GM19238 (cell line): ENCODE measurements at regions not wholly inside any gene's neighbourhood (a gene's known extent, or its start where the extent isn't known, plus 50 kb on each side); places are given as distances from the start of the nearest gene placed in this dataset.

ENCODE experiments used
- DNase-seq: peaks from one replicate; pipeline ENCODE4 v3.0.0; 2011; ENCODE audit warnings: low spot score; ENCODE audit not compliant: insufficient read length

- DNase-seq = no peak
Observed at GRCh38 chr1:65670518-65670917, 122.2 kb upstream of the PDE4B start.

DNA sequence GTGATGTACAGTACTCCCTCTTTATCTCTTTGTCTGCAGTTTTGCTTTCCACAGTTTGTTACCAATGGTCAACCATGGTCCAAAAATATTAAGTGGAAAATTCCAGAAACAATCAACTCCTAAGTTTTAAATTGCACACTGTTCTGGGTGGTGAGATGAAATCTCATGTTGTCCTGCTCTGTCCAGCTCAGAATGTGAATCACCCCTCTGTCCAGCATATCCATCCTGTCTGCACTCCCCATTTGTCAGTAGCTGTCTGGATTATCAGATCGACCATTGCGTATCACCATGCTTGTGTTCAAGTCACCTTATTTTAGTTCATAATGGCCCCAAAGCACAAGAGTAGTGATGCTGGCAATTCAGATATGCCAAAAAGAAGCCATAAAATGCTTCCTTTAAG is 118.2 kb upstream of the PDE4B start:
- no peak for DNase-seq

GRCh38 chr1:65679773-65680172 is 112.9 kb upstream of the PDE4B start:
- DNase-seq = no peak

DNA sequence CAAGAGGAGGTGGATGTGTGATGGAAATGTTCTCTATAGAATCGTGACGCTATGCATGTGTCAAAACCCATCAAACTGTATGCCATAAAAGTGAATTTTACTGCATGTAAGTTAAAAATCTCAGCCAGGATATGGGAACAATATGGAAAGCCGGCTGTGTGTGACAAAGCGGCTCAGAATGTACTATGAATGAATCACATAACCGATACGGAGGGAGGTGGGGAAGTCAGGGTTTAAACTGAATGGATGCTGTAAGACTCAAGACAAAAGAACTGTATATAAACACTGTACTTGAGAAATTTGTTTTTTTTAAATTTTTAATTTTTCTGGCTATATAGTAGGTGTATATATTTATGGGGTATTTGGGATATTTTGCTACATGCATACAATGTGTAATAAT is 111.6 kb upstream of the PDE4B start:
- DNase-seq = no peak

- peak; percentile 23 for DNase-seq
Observed at GRCh38 chr1:65687428-65688214, 105.1 kb upstream of the PDE4B start.

DNA sequence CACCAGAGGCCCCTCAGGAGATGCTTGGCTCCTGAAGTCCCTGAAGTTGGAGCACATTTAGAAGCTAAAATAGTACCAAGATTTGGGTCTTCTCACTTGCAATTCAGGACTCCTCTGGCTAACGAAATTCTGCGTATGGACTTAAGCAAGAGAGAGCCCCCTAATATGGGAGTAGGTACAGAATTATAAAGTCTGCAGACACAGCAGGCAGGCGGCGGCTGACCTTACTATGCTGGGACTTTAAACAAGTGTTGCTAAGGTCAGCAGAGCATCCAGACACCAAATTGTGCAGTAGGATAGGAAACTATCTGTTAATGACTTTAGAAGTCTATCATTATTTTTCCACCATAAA is 104.5 kb upstream of the PDE4B start:
- no peak for DNase-seq

GRCh38 chr1:65688848-65689247 is 103.8 kb upstream of the PDE4B start:
- DNase-seq = no peak

GRCh38 chr1:65691152-65691900 is 101.4 kb upstream of the PDE4B start:
- no peak for DNase-seq

DNA sequence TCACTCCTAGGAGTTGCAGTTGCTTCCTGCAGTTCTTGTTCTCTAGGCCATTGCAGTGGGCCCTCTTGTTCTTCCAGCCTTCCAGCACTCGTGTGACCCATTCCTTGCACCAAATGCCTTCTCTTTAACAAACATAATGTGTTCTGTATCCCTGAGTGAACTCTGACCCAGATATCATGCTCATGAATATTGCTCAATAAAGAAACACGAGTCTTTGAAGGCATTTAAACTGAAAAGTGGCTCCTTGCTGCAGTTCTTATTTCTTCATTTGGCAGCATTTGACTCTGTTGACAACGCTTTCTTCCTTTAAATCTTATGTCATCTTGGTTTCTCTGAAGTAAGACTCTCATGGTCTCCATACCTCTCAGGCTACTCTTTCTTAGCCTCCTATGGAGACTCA is 100.7 kb upstream of the PDE4B start:
- no peak for DNase-seq

DNA sequence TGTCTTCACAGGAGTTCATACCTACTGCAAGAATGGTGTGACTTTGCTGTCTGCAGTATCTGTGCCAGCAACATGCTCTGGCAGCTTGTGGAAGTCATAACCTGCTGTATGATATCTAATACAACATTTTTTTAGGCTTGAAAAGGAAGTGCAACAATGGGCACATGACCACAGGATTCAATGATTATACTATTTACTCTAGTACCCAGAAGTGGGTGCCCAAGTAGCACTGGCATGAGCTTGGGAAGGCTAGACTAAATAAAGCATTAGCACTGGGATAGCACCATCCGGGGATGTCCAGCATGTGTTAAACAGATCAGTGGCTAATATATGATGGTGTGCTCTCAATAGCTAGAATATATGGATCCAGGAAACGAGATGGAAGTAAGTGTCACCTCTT is 98.6 kb upstream of the PDE4B start:
- no peak for DNase-seq

DNA sequence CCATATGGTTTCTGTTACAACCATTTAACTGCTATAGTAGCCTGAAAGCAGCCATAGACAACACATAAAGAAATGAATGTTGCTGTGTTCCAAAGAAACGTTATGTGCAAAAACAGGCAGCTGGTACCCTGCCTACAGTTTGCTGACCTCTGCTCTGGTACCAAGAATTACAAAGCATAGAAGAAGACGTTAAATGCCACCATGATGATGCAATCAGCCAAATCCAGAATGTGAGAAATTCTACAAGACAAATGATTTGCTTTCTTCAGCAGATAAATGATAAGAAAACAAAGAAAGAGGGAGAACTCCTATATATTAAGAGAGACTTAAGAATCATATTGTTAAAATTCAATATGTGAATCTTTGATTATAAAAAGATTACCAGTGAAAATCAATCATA is 97.8 kb upstream of the PDE4B start:
- no peak for DNase-seq

DNA sequence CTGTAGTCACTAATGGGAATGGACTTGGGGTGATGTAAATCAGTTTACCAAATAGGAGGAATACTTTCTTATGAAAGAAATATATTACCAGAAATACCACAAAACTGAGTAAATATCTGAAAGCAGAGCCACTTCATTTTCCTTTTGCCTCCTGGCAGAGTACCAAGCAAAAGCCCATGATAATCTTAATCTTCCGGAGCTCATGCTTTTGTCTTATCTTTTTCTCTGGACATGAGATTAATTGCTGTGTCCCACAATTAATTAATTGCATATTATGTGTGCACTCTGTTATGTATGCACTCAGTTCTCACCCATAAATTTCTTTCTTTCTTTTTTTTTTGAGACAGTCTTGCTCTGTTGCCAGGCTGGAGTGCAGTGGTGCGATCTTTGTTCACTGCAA is 94.1 kb upstream of the PDE4B start:
- no peak for DNase-seq

GRCh38 chr1:65703853-65704252 is 88.8 kb upstream of the PDE4B start:
- DNase-seq = peak; percentile 7

GRCh38 chr1:65704318-65704717 is 88.4 kb upstream of the PDE4B start:
- DNase-seq = no peak

DNA sequence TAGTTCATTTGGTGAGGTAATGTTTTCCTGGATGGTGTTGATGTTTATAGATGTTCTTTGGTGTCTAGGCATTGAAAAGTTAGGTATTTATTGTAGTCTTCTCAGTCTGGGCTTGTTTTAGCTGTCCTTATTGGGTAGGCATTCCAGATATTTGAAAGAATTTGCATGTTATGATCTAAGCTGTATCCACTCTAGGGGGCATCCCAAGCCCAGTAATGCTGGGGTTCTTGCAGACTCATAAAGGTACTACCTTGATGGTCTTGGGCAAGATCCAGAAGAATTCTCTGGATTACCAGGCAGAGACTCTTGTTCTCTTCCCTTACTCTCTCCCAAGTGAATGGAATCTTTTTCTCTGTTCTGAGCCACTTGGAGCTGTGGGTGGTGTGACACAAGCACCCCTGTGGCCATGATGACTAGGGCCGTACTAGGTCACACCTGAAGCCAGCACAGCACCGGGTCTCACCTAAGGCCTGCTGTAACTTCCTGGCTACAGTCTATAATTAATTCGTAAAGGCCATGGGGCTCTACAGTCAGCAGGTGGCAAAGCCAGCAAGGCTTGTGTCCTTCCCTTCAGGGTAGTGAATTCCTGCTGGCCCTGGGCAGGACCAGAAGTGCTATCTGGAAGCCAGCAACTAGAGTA is 74.8 kb upstream of the PDE4B start:
- DNase-seq = no peak

GRCh38 chr1:65719391-65719790 is 73.3 kb upstream of the PDE4B start:
- DNase-seq = no peak

- DNase-seq = no peak
Observed at GRCh38 chr1:65722461-65722860, 70.2 kb upstream of the PDE4B start.

DNA sequence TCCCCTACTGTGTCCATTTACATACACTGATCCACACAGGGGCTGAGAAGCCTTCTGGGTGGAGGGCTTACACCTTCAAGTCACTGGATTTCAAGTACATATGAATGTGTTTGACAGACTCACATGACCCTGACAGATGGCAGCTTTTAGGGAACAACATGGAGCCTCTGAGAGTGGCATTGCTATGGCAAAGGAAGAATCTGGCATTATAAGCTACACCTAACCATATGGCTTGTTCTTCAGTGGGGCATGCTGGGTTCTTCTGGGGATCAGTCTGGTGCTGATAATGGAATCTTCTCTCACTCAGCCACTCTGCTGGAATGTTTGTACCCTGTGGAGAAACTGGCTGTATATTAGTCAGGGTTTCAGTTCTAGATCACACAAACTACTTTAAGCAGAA is 68.5 kb upstream of the PDE4B start:
- DNase-seq = no peak

- DNase-seq = no peak
Observed at GRCh38 chr1:65725064-65725463, 67.6 kb upstream of the PDE4B start.

GRCh38 chr1:65728504-65728903 is 64.2 kb upstream of the PDE4B start:
- DNase-seq = no peak

DNA sequence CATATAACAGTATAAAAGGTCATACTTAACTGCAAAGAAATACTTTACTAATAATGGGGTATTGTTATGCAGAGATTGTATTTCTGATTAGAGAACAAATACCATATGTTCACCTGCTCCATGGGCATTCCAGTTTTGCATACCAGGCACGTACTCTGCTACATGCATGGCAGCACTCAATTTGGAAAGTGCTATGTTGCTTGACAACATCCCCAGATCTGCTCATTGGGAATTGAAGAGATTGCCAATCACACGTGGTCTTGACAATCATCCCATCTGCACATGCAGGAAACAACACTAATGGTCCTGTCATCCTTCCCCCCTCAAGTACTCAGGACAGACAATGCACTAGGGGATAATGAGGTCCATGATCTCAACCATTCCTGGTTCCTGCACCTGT is 63.4 kb upstream of the PDE4B start:
- no peak for DNase-seq

- no peak for DNase-seq
Observed at GRCh38 chr1:65734979-65735378, 57.7 kb upstream of the PDE4B start.

- no peak for DNase-seq
Observed at GRCh38 chr1:65741993-65742392, 50.7 kb upstream of the PDE4B start.
